ENCODE measurements at regions not wholly inside any gene's neighbourhood (a gene's known extent, or its start where the extent isn't known, plus 50 kb on each side); places are given as distances from the start of the nearest gene placed in this dataset.

DNA sequence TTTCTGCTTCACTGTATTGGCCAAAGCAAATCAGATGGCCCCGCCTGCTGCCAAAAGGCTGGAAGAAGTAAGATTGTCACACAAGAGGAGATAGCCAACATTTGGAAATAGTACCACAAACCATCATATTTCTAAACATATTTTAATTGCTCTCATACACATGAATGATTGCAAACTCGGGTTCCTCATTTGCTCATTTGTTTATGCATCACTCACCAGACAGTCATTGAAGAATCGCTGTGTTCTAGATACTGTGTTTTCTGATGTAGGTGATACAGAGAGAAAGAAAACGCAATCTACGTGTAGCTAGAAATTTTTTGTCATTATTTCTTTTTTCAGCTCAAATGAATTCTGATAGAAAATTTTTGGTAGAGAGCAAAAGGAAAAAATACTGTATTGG is 1103.4 kb downstream of the TSN start:
- Histone ChIP-seq H3K27ac (ENCODE audit: low read depth, low read length) (no peak overlapping the region), H3K4me3 (ENCODE audit: low read depth, low read length) (no peak overlapping the region), H3K9me3 (ENCODE audit: control insufficient read depth, insufficient read depth, low read length) (peaks cover 16% of the 10 kb centered on the region), H3K27me3 (ENCODE audit: control insufficient read depth, insufficient read depth, low read length) (no peaks in the 10 kb centered on the region)
- POLR2A ChIA-PET, result no interaction called here
- no peak for DNase-seq (ENCODE audit: low read depth, low spot score)
- CTCF ChIA-PET, result no interaction called here
- TF ChIP-seq CTCF (IDR thresholded peaks at IDR 0.05; ENCODE audit: low read depth, low read length), result no peak

- no peak overlapping the region for H3K4me3 ChIP-seq (ENCODE audit: low read depth, low read length)
- peaks cover 13% of the 10 kb centered on the region for H3K9me3 ChIP-seq (ENCODE audit: control insufficient read depth, insufficient read depth, low read length)
- DNase-seq (ENCODE audit: low read depth, low spot score), result no peak
- no peak for TF ChIP-seq CTCF (IDR thresholded peaks at IDR 0.05; ENCODE audit: low read depth, low read length)
- H3K27ac ChIP-seq (ENCODE audit: low read depth, low read length), result no peak overlapping the region
- POLR2A ChIA-PET, result no interaction called here
- H3K27me3 ChIP-seq (ENCODE audit: control insufficient read depth, insufficient read depth, low read length), result no peaks in the 10 kb centered on the region
- CTCF ChIA-PET, result no interaction called here
These were observed 1103.8 kb downstream of the TSN start for GRCh38 chr2:122859260-122859659.

- POLR2A ChIA-PET, result no interaction called here
- DNase-seq (ENCODE audit: low read depth, low spot score), result no peak
- peaks cover 20% of the 10 kb centered on the region for H3K9me3 ChIP-seq (ENCODE audit: control insufficient read depth, insufficient read depth, low read length)
- no peaks in the 10 kb centered on the region for H3K27me3 ChIP-seq (ENCODE audit: control insufficient read depth, insufficient read depth, low read length)
- CTCF ChIA-PET, result no interaction called here
- no peak overlapping the region for H3K27ac ChIP-seq (ENCODE audit: low read depth, low read length)
- TF ChIP-seq CTCF (IDR thresholded peaks at IDR 0.05; ENCODE audit: low read depth, low read length), result no peak
- H3K4me3 ChIP-seq (ENCODE audit: low read depth, low read length), result no peak overlapping the region
These were observed 1108.1 kb downstream of the TSN start for GRCh38 chr2:122863532-122863931.

DNA sequence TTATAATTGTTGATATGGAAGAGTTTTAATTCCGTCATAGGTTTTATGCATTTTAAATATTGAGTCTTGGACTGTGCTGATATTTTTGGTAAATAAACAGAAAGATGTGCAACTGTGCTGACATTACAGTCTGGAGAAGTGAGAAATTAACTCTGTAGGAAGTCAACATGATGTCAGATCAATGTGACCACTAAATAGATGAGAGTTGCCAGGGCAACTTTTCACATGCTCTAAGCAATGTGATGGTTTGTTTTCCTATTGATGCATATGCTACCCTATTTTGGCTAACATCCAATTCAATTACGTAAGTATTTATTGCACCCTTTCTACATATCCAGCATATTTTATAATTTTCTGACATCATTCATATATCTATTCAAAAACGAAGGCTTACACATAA is 1109.3 kb downstream of the TSN start:
- no peak for TF ChIP-seq CTCF (IDR thresholded peaks at IDR 0.05; ENCODE audit: low read depth, low read length)
- Histone ChIP-seq H3K27me3 (ENCODE audit: control insufficient read depth, insufficient read depth, low read length) (no peaks in the 10 kb centered on the region), H3K4me3 (ENCODE audit: low read depth, low read length) (no peak overlapping the region), H3K9me3 (ENCODE audit: control insufficient read depth, insufficient read depth, low read length) (peaks cover 17% of the 10 kb centered on the region), H3K27ac (ENCODE audit: low read depth, low read length) (no peak overlapping the region)
- DNase-seq (ENCODE audit: low read depth, low spot score), result no peak
- ChIA-PET CTCF (no interaction called here), POLR2A (no interaction called here)

DNA sequence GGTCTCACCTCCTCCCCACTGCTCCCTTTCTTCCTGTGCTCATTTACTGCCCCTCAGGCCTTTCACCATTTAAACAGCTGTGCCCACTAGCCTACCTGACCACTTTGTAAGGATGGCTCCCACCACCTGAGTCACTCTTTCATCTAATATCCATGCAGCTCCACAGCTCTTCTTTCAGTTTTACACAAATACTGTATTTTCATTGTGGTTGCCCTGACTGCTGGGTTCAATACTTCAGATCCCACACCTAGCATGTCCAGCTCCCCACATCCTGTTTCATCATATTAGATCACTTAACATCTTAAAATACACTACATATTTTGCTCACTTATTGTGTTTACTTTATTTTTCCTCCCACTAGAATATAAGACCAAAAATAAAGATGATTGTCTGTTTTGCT is 1110.6 kb downstream of the TSN start:
- Histone ChIP-seq H3K4me3 (ENCODE audit: low read depth, low read length) (no peak overlapping the region), H3K27me3 (ENCODE audit: control insufficient read depth, insufficient read depth, low read length) (no peaks in the 10 kb centered on the region), H3K27ac (ENCODE audit: low read depth, low read length) (no peak overlapping the region), H3K9me3 (ENCODE audit: control insufficient read depth, insufficient read depth, low read length) (peaks cover 12% of the 10 kb centered on the region; the same call in 1 of the 2 replicates)
- ChIA-PET POLR2A (no interaction called here), CTCF (no interaction called here)
- TF ChIP-seq CTCF (IDR thresholded peaks at IDR 0.05; ENCODE audit: low read depth, low read length), result no peak
- no peak for DNase-seq (ENCODE audit: low read depth, low spot score)
